ENCODE measurements at regions not wholly inside any gene's neighbourhood (a gene's known extent, or its start where the extent isn't known, plus 50 kb on each side); places are given as distances from the start of the nearest gene placed in this dataset.

- intact Hi-C loops (cut with DNase I; ENCODE audit: low total_unique reads) = no loop called here
- Histone ChIP-seq H3K9me3 (no peaks in the 10 kb centered on the region), H3K27me3 (no peaks in the 10 kb centered on the region), H3K4me3 (no peak overlapping the region), H3K4me1 (no peaks in the 10 kb centered on the region), H3K36me3 (no peaks in the 10 kb centered on the region), H3K27ac (no peak overlapping the region)
- no peak for TF ChIP-seq POLR2AphosphoS5 (IDR thresholded peaks at IDR 0.05)
- no peak for TF ChIP-seq POLR2A (IDR thresholded peaks at IDR 0.05)
- no peak for TF ChIP-seq EP300 (IDR thresholded peaks at IDR 0.05)
- no peak for TF ChIP-seq CTCF (IDR thresholded peaks at IDR 0.05)
- WGBS, 5 donors = 80 to 89% (median 86%) methylated on average over 3 of the region's 3 CpGs
- DNase-seq = no peak
These were observed 54.5 kb upstream of the C3orf80 start for GRCh38 chr3:160170409-160171370.

GRCh38 chr3:160171813-160172212 lies 53.4 kb upstream of the C3orf80 start:
- intact Hi-C loops (cut with DNase I; ENCODE audit: low total_unique reads) = no loop called here
- 54 to 66% (median 59%) methylated on average over 3 of the region's 3 CpGs for WGBS, 5 donors
- TF ChIP-seq POLR2AphosphoS5 (IDR thresholded peaks at IDR 0.05) (no peak), CTCF (IDR thresholded peaks at IDR 0.05) (no peak), POLR2A (IDR thresholded peaks at IDR 0.05) (no peak), EP300 (IDR thresholded peaks at IDR 0.05) (no peak)
- Histone ChIP-seq H3K9me3 (no peaks in the 10 kb centered on the region), H3K4me1 (no peaks in the 10 kb centered on the region), H3K27me3 (no peaks in the 10 kb centered on the region), H3K36me3 (no peaks in the 10 kb centered on the region), H3K4me3 (no peak overlapping the region), H3K27ac (no peak overlapping the region)
- no peak for DNase-seq

GRCh38 chr3:160174621-160175020 lies 50.6 kb upstream of the C3orf80 start:
- TF ChIP-seq POLR2AphosphoS5 (IDR thresholded peaks at IDR 0.05) = no peak
- no peak for TF ChIP-seq POLR2A (IDR thresholded peaks at IDR 0.05)
- no peak for TF ChIP-seq CTCF (IDR thresholded peaks at IDR 0.05)
- no peak for TF ChIP-seq EP300 (IDR thresholded peaks at IDR 0.05)
- intact Hi-C loops (cut with DNase I; ENCODE audit: low total_unique reads) = no loop called here
- H3K27me3 ChIP-seq = no peaks in the 10 kb centered on the region
- DNase-seq = no peak
- H3K27ac ChIP-seq = no peak overlapping the region
- no peaks in the 10 kb centered on the region for H3K9me3 ChIP-seq
- H3K36me3 ChIP-seq = no peaks in the 10 kb centered on the region
- WGBS, 5 donors = 55 to 72% (median 63%) methylated on average over 2 of the region's 2 CpGs
- H3K4me3 ChIP-seq = no peak overlapping the region
- H3K4me1 ChIP-seq = no peaks in the 10 kb centered on the region

Measured in stomach (tissue), 8 donors.